ENCODE measurements at regions not wholly inside any gene's neighbourhood (a gene's known extent, or its start where the extent isn't known, plus 50 kb on each side); places are given as distances from the start of the nearest gene placed in this dataset.

DNA sequence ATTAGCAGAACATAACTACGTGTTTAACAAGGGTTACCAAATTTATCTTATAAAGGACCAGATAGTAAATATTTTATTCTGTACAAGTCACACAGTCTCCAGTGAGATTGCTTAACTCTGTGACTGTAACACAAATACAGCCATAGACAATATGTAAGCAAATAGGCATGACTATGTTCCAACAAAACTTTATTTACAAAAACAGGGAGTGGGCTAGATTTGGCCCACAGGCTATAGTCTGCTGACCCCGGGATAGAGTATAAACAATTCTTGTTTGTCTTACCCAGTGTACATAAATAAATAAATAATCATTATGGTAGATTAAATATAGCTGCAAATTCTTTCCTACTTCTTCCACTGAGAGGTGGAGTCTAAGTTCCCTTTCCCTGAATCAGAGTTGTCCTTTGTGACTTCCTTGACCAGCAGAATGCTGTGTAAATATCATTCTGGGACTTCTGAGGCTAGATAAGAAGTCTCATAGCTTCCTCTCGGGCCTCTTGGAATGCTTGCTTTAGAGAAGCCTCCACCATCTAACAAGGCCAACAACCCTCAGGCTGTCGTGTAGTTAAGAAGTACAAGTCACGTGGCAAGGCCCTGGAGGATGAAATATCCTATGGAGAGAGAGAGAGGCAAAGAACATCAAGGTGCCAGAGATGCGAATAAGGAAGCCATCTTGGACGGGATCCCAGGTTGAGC is 59.1 kb upstream of the TMEM244 start:
- DNase-seq (ENCODE audit: low read depth, low spot score), result no peak

DNA sequence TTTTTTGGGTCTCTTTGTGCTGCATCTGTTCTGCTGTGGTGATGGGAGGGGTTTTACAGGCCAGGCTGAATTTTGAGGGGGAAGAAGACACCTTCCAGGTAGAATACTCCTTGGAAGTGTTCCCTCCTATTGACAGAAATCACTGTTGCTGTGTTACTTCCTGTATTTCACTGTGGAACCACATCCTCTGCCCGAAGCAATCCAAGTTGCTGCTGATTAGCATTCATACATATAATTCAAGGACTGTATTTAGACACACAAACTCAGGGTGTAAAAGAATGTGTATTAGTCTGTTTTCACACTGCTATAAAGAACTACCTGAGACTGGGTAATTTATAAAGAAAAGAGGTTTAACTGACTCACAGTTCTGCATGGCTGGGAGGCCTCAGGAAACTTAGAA is 50.6 kb upstream of the TMEM244 start:
- no peak for DNase-seq (ENCODE audit: low read depth, low spot score)

Data from activated naive CD8-positive, alpha-beta T cell treated with anti-CD3 and anti-CD28 coated beads, Interleukin-2, amount 50 U/mL, for 16 hours (primary cell).